ACC112 (cell line): ENCODE measurements at regions not wholly inside any gene's neighbourhood (a gene's known extent, or its start where the extent isn't known, plus 50 kb on each side); places are given as distances from the start of the nearest gene placed in this dataset.

Experiments
- H2AFZ ChIP-seq: fragments of 200-600 bp; sonication (generic); one replicate; pipeline ENCODE4 v1.6.0; 2017; ENCODE audit warnings: antibody characterized with exemption, low read length; ENCODE audit not compliant: unreplicated experiment
- H3K27ac ChIP-seq: fragments of 200-600 bp; sonication (generic); 2 replicates; pipeline ENCODE4 v1.5.1; 2014; ENCODE audit warnings: low read depth, mild to moderate bottlenecking, antibody characterized with exemption, low read length, moderate library complexity
- H3K27me3 ChIP-seq: fragments of 200-600 bp; sonication (generic); 2 replicates; pipeline ENCODE4 v1.6.1; 2014; ENCODE audit warnings: mild to moderate bottlenecking, antibody characterized with exemption, low read length, moderate library complexity, mixed read lengths; ENCODE audit not compliant: insufficient read depth
- H3K36me3 ChIP-seq: fragments of 200-600 bp; sonication (generic); 2 replicates; pipeline ENCODE4 v1.6.1; 2016; ENCODE audit warnings: mild to moderate bottlenecking, antibody characterized with exemption, low read length, moderate library complexity, mixed read lengths; ENCODE audit not compliant: insufficient read depth
- H3K4me1 ChIP-seq: fragments of 200-600 bp; sonication (generic); one replicate; pipeline ENCODE4 v1.6.1; 2016; ENCODE audit warnings: low read length, mixed read lengths; ENCODE audit not compliant: insufficient read depth, unreplicated experiment, control insufficient read depth
- H3K4me3 ChIP-seq: fragments of 200-600 bp; sonication (generic); 2 replicates; pipeline ENCODE4 v1.5.1; 2014; ENCODE audit warnings: mild to moderate bottlenecking, low read depth, low read length
- H3K79me2 ChIP-seq: fragments of 200-600 bp; sonication (generic); one replicate; pipeline ENCODE4 v1.6.0; 2016; ENCODE audit warnings: low read length; ENCODE audit not compliant: control insufficient read depth, unreplicated experiment, insufficient read depth

GRCh38 chr3:103791786-103792515 lies 1357.1 kb downstream of the ZPLD1 start:
- no peak overlapping the region for H3K4me3 ChIP-seq
- no peak overlapping the region for H3K27ac ChIP-seq
- no peak overlapping the region for H2AFZ ChIP-seq
- H3K27me3 ChIP-seq: no peaks in the 10 kb centered on the region
- H3K4me1 ChIP-seq: no peaks in the 10 kb centered on the region
- no peaks in the 10 kb centered on the region for H3K36me3 ChIP-seq
- no peaks in the 10 kb centered on the region for H3K79me2 ChIP-seq

GRCh38 chr3:103794656-103795055 lies 1359.8 kb downstream of the ZPLD1 start:
- no peaks in the 10 kb centered on the region for H3K36me3 ChIP-seq
- no peaks in the 10 kb centered on the region for H3K79me2 ChIP-seq
- no peak overlapping the region for H3K4me3 ChIP-seq
- no peak overlapping the region for H3K27ac ChIP-seq
- H3K27me3 ChIP-seq: no peaks in the 10 kb centered on the region
- no peaks in the 10 kb centered on the region for H3K4me1 ChIP-seq
- H2AFZ ChIP-seq: no peak overlapping the region

GRCh38 chr3:103796068-103796467 lies 1361.3 kb downstream of the ZPLD1 start:
- no peaks in the 10 kb centered on the region for H3K36me3 ChIP-seq
- no peaks in the 10 kb centered on the region for H3K79me2 ChIP-seq
- H3K4me3 ChIP-seq: no peak overlapping the region
- H3K4me1 ChIP-seq: no peaks in the 10 kb centered on the region
- H2AFZ ChIP-seq: no peak overlapping the region
- H3K27me3 ChIP-seq: no peaks in the 10 kb centered on the region
- no peak overlapping the region for H3K27ac ChIP-seq

- Histone ChIP-seq H2AFZ (no peak overlapping the region), H3K79me2 (no peaks in the 10 kb centered on the region), H3K27me3 (no peaks in the 10 kb centered on the region), H3K4me3 (no peak overlapping the region), H3K4me1 (no peaks in the 10 kb centered on the region), H3K36me3 (no peaks in the 10 kb centered on the region), H3K27ac (no peak overlapping the region)
These were observed 1369.0 kb downstream of the ZPLD1 start for GRCh38 chr3:103803787-103804186.

- H3K4me3 ChIP-seq: no peak overlapping the region
- H2AFZ ChIP-seq: no peak overlapping the region
- no peak overlapping the region for H3K27ac ChIP-seq
- no peaks in the 10 kb centered on the region for H3K36me3 ChIP-seq
- H3K4me1 ChIP-seq: no peaks in the 10 kb centered on the region
- H3K27me3 ChIP-seq: no peaks in the 10 kb centered on the region
- H3K79me2 ChIP-seq: no peaks in the 10 kb centered on the region
These were observed 1375.4 kb downstream of the ZPLD1 start for GRCh38 chr3:103810167-103810566.

GRCh38 chr3:103813955-103814354 lies 1379.1 kb downstream of the ZPLD1 start:
- Histone ChIP-seq H3K4me3 (no peak overlapping the region), H3K36me3 (no peaks in the 10 kb centered on the region), H2AFZ (no peak overlapping the region), H3K27me3 (no peaks in the 10 kb centered on the region), H3K27ac (no peak overlapping the region), H3K79me2 (no peaks in the 10 kb centered on the region), H3K4me1 (no peaks in the 10 kb centered on the region)

- Histone ChIP-seq H3K27ac (no peak overlapping the region), H2AFZ (no peak overlapping the region), H3K4me3 (no peak overlapping the region), H3K27me3 (no peaks in the 10 kb centered on the region), H3K36me3 (no peaks in the 10 kb centered on the region), H3K79me2 (no peaks in the 10 kb centered on the region), H3K4me1 (no peaks in the 10 kb centered on the region)
These were observed 1383.6 kb downstream of the ZPLD1 start for GRCh38 chr3:103818398-103818797.

- Histone ChIP-seq H3K4me1 (no peaks in the 10 kb centered on the region), H3K27ac (no peak overlapping the region), H3K27me3 (no peaks in the 10 kb centered on the region), H3K4me3 (no peak overlapping the region), H3K79me2 (no peaks in the 10 kb centered on the region), H3K36me3 (no peaks in the 10 kb centered on the region), H2AFZ (no peak overlapping the region)
These were observed 1384.0 kb downstream of the ZPLD1 start for GRCh38 chr3:103818800-103819199.

GRCh38 chr3:103825586-103825985 lies 1390.8 kb downstream of the ZPLD1 start:
- H3K36me3 ChIP-seq: no peaks in the 10 kb centered on the region
- H3K79me2 ChIP-seq: no peaks in the 10 kb centered on the region
- H3K4me3 ChIP-seq: no peak overlapping the region
- no peaks in the 10 kb centered on the region for H3K27me3 ChIP-seq
- H2AFZ ChIP-seq: no peak overlapping the region
- H3K4me1 ChIP-seq: no peaks in the 10 kb centered on the region
- H3K27ac ChIP-seq: no peak overlapping the region

GRCh38 chr3:103829723-103830326 lies 1395.0 kb downstream of the ZPLD1 start:
- Histone ChIP-seq H3K79me2 (no peaks in the 10 kb centered on the region), H3K36me3 (no peaks in the 10 kb centered on the region), H2AFZ (no peak overlapping the region), H3K4me1 (no peaks in the 10 kb centered on the region), H3K4me3 (no peak overlapping the region), H3K27ac (no peak overlapping the region), H3K27me3 (no peaks in the 10 kb centered on the region)
